ENCODE measurements at regions not wholly inside any gene's neighbourhood (a gene's known extent, or its start where the extent isn't known, plus 50 kb on each side); places are given as distances from the start of the nearest gene placed in this dataset.
"Not testable (repeated sequence)": the region's sequence is repeated elsewhere in the genome, so short reads cannot be mapped to it uniquely, and the experiment has no call there.

GRCh38 chr3:177388209-177388608, 190.9 kb upstream of the TBL1XR1 start:
- DNase-seq (ENCODE audit: low spot score): no peak
- in situ Hi-C loops (cut with MboI; ENCODE audit: low pct_unique_long_range_greater_than_20kb, low sequenced_read_pairs, unreplicated experiment): no loop called here
- no peak for TF ChIP-seq CTCF (IDR thresholded peaks at IDR 0.05; ENCODE audit: extremely low read depth, insufficient read depth, missing control alignments)

GRCh38 chr3:177394231-177395024, 197.1 kb upstream of the TBL1XR1 start:
- in situ Hi-C loops (cut with MboI; ENCODE audit: low pct_unique_long_range_greater_than_20kb, low sequenced_read_pairs, unreplicated experiment): not testable (repeated sequence)

GRCh38 chr3:177396733-177397132, 199.5 kb upstream of the TBL1XR1 start:
- DNase-seq (ENCODE audit: low spot score): no peak
- in situ Hi-C loops (cut with MboI; ENCODE audit: low pct_unique_long_range_greater_than_20kb, low sequenced_read_pairs, unreplicated experiment): no loop called here

More at GRCh38 chr3:177394231-177395024, 197.1 kb upstream of the TBL1XR1 start:
- DNase-seq (ENCODE audit: low spot score): not testable (repeated sequence)

GRCh38 chr3:177401375-177401774, 204.1 kb upstream of the TBL1XR1 start:
- in situ Hi-C loops (cut with MboI; ENCODE audit: low pct_unique_long_range_greater_than_20kb, low sequenced_read_pairs, unreplicated experiment): no loop called here
- no peak for DNase-seq (ENCODE audit: low spot score)
- no peak for TF ChIP-seq CTCF (IDR thresholded peaks at IDR 0.05; ENCODE audit: extremely low read depth, insufficient read depth, missing control alignments)

More at GRCh38 chr3:177396733-177397132, 199.5 kb upstream of the TBL1XR1 start:
- TF ChIP-seq CTCF (IDR thresholded peaks at IDR 0.05; ENCODE audit: extremely low read depth, insufficient read depth, missing control alignments): no peak

GRCh38 chr3:177402533-177402932, 205.3 kb upstream of the TBL1XR1 start:
- TF ChIP-seq CTCF (IDR thresholded peaks at IDR 0.05; ENCODE audit: extremely low read depth, insufficient read depth, missing control alignments): no peak
- in situ Hi-C loops (cut with MboI; ENCODE audit: low pct_unique_long_range_greater_than_20kb, low sequenced_read_pairs, unreplicated experiment): no loop called here

GRCh38 chr3:177405191-177405672, 207.9 kb upstream of the TBL1XR1 start:
- DNase-seq (ENCODE audit: low spot score): no peak
- TF ChIP-seq CTCF (IDR thresholded peaks at IDR 0.05; ENCODE audit: extremely low read depth, insufficient read depth, missing control alignments): no peak
- in situ Hi-C loops (cut with MboI; ENCODE audit: low pct_unique_long_range_greater_than_20kb, low sequenced_read_pairs, unreplicated experiment): no loop called here

More at GRCh38 chr3:177402533-177402932, 205.3 kb upstream of the TBL1XR1 start:
- DNase-seq (ENCODE audit: low spot score): no peak

- DNase-seq (ENCODE audit: low spot score): no peak
- in situ Hi-C loops (cut with MboI; ENCODE audit: low pct_unique_long_range_greater_than_20kb, low sequenced_read_pairs, unreplicated experiment): no loop called here
- TF ChIP-seq CTCF (IDR thresholded peaks at IDR 0.05; ENCODE audit: extremely low read depth, insufficient read depth, missing control alignments): no peak
Observed at GRCh38 chr3:177410730-177411129, 213.4 kb upstream of the TBL1XR1 start.
